ENCODE measurements at regions not wholly inside any gene's neighbourhood (a gene's known extent, or its start where the extent isn't known, plus 50 kb on each side); places are given as distances from the start of the nearest gene placed in this dataset.
"Not testable (repeated sequence)": the region's sequence is repeated elsewhere in the genome, so short reads cannot be mapped to it uniquely, and the experiment has no call there.

GRCh38 chr9:25453875-25454274, 224.4 kb downstream of the TUSC1 start:
- no peak for DNase-seq (ENCODE audit: low read depth)

DNA sequence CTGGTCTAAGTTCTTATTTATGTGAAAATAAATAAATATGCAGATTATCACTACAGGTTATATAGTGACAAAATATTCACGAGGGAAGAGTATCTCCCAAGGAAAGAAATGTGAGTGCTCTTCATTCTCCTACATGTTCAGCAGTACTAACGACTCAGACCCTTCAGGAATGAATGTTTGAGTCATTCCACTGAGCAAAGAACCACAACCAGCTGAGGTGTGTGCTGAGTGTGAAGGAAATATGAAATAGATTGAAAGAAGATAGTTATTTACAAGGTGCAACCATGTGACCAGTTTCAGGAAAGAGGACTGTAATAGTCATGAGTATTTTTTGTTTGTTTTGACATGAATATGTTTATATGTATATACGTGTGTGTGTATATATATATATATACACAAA, 228.7 kb downstream of the TUSC1 start:
- no peak for DNase-seq (ENCODE audit: low read depth)

- not testable (repeated sequence) for DNase-seq (ENCODE audit: low read depth)
Observed at GRCh38 chr9:25445721-25446120, 232.5 kb downstream of the TUSC1 start.

GRCh38 chr9:25442526-25442925, 235.7 kb downstream of the TUSC1 start:
- no peak for DNase-seq (ENCODE audit: low read depth)

- DNase-seq (ENCODE audit: low read depth), result no peak
Observed at GRCh38 chr9:25427898-25428297, 250.3 kb downstream of the TUSC1 start.

DNA sequence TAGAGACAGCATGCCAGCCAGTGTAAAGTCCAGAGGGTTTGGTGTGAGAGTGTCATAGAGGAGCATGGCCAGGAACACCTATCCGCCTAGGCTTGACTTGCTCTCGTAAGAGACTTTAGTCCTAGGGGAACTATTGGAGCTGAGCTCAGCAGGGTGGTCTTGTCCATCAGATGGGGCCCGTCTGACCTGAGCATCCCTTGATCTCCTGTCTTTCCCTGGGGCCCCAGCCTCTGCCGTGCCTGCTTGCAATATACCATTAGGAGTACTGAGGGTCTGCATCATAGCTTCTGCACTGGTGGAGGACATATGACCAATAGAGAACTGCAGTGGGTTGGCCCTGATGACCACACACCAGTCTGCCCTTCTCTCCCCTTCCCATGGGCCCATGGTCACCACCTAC, 251.0 kb downstream of the TUSC1 start:
- DNase-seq (ENCODE audit: low read depth), result no peak

DNA sequence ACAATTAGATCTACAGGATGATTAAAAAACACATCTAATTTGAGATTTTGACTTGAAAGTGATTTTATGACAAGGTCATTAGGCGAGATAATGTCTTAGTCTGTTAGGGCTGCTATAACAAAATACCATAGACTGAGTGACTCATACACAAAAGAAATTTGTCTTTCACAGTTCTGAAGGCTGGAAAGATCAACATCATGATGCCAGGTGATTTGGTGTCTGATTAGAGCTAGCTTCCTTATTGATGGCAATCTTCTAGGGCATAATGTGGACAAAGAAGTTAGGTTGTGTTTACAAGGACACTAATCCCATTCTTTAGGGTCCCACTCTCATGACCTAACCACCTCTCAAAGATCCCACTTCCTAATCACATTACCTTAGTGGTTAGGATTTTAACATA, 256.7 kb downstream of the TUSC1 start:
- DNase-seq (ENCODE audit: low read depth), result no peak

GRCh38 chr9:25418974-25419373, 259.3 kb downstream of the TUSC1 start:
- DNase-seq (ENCODE audit: low read depth), result no peak

DNA sequence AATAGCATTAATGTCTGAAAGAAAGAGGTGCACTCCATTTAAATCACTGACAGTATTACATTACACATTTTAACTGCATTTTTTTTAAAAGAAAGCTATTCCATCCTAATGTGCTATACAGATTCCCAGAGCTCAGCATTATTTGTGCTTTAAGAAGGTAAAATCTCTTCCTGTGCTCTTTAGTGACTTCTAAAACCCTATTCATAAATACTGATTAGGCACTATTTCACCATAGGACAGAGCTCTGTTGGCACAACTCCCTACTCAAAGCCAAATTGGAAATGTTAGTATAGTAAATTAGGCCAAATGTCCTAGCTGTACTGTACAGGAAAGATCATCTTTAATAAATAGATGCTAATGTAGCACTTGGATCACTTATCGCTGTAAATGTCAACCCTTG, 262.5 kb downstream of the TUSC1 start:
- DNase-seq (ENCODE audit: low read depth), result no peak

DNA sequence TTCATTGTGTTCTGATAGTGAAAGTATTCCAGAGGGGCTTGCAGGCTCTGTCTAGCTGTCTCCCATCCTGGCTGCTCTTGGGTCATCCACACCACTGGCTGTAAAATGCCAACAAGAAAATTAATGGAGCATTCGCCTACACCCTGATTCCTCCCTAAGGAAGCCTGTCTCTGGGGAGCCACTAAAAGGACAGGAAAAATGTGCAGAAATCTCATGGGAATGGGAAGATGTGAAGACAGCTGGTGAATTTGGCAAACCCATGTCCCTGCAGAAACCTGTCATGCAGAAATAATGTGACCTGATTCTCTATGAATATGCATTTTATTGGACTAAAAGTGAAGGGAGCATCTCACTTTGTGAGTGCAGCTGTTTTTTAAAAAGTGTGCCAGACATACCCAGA, 265.6 kb downstream of the TUSC1 start:
- no peak for DNase-seq (ENCODE audit: low read depth)

DNA sequence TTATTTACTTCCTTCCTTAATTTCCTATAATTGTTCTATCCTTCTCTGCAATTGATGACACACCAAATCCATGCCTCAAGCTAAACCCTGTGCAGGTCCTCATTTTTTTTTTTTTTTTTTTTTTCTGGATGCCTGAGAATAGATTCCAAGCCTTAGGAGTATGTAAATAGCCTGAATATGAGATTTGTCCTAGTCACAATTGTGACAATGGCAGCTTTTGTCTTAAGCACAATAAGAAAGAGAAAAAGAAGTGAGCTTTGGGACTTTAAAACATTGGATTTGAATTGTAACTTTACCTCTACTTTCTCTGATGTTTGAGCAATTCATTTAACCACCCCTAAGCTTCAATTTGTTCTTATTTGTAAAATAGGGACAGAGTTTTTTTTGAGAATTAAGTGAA, 280.5 kb downstream of the TUSC1 start:
- no peak for DNase-seq (ENCODE audit: low read depth)

DNA sequence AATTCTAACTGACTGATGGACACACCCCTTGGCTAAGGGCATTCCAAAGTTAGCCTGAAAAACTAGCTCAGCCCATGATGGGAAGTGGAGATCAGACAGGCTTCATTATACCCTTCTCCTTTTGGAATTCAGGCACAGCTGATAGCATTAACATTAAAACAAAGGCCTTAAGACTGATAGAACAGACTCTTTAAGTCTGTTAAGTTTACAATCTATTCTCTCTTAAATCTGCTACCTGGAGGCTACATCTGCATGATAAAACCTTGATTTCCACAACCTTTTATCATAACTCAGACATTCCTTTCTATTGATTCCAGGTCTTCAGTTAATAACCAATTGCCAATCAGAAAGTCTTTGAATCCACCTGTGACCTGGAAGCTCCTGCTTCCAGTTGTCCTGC, 281.4 kb downstream of the TUSC1 start:
- no peak for DNase-seq (ENCODE audit: low read depth)

DNA sequence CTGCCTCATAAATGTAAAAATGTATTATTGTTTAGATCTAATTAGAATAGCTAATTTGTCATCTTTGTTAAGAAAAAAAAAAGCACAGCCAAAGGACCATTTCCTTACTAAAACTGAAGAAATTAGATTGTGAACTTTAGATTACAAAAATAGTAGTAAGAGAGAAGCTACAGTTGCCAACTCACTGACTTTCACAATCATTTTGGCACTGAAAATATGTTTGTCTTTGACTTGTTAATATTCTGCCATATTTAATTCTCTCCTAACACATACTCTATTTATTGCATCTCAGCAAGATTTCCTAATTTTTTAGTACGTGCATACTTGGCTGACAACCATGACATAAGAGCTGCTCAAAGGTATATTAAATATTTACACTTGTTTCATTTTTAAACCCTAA, 297.1 kb downstream of the TUSC1 start:
- DNase-seq (ENCODE audit: low read depth), result no peak

DNA sequence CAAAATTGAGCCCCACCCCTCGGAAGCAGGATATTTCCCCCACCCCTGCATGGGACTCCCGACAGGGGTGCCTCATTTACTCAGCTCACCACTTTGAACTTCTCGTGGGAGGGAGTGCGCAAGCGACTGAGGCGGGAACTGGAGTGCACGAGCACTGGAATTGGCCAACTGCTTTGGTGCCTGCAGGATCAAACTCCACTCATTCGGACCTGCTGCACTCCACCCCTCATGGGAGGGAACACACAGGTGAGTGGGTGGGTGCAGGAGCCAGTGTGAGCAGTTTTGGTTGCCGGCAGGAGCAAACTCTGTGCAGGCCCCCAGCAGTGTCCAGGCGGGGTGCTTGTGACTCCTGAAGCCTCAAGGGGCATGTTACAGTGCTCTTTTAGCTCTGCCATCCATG, 301.2 kb downstream of the TUSC1 start:
- no peak for DNase-seq (ENCODE audit: low read depth)

- DNase-seq (ENCODE audit: low read depth), result no peak
Observed at GRCh38 chr9:25374281-25374680, 304.0 kb downstream of the TUSC1 start.

DNA sequence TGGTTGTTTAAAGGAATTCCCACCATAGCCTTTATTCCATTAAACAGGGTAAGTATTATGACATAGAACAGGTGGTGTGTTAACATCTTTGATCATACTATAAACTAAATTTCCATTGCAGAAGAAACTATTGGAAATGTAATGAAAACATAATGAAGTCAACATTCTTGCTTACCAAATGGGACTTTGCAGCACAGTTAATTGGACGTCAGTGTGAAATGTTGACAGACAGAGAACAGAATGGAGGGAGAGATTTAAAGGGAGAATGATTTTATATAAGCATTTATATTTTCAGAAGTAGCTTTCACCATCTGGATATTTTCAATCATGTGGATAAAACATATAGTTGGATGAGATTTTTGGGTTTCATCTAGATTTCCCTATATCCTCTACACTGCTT, 311.3 kb downstream of the TUSC1 start:
- no peak for DNase-seq (ENCODE audit: low read depth)

- no peak for DNase-seq (ENCODE audit: low read depth)
Observed at GRCh38 chr9:25353783-25354182, 324.5 kb downstream of the TUSC1 start.

DNA sequence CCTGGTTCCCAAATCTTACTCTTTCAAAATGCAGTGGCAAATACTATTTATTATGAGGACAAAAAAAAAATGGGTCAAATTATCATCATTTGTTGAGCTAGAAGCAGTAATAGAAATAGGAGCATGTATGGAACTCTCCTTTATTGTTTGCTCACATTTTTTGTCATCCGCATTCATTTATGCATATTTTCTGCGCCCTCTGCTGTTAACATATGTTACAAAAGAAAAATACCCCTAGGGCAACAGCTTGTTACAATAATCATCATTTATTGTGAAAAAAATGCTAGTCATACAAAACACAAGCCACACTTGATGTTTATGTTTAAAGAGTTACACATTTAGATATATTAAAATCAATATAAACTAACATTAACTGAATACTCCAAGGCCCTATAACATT, 328.2 kb downstream of the TUSC1 start:
- DNase-seq (ENCODE audit: low read depth), result no peak

DNA sequence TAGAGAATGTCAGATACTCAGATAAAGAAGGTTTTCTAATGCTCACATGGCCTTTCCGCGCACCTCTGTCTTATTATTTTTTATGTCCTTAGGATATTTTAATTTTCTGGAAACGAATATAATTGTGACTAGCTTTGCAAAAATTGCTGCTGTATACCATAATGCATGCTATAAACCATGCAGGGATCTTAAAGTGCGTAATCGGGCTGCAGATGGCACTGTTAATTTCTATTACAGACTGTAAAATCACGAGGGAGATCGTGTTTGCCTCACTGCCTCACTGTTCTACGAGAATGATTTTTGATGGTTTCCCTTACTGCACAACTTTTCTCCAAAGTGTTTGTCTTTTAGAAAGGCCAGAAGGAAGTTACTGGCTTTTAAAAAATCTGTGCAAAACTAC, 356.1 kb downstream of the TUSC1 start:
- DNase-seq (ENCODE audit: low read depth), result no peak

DNA sequence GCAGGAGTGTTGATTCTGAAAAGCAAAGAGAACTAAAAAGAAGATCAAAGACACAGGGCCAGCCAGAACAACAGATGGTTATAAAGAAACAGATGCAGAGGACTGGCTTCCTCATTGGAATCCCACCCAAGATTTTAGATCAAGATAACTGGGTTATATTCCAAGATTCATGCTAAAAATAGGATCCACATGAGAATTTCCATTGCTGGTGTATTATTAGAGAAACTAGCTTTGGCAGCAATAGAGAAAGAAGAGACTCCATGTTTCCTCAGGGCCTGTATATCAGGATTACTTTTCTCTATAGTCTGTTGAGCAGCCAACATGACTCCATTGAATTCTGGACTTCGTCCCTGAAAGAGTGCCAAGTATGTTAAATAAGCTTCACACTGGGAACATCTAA, 367.3 kb downstream of the TUSC1 start:
- DNase-seq (ENCODE audit: low read depth), result no peak

- no peak for DNase-seq (ENCODE audit: low read depth)
Observed at GRCh38 chr9:25308549-25308948, 369.7 kb downstream of the TUSC1 start.

GRCh38 chr9:25302601-25303000, 375.6 kb downstream of the TUSC1 start:
- DNase-seq (ENCODE audit: low read depth), result no peak

DNA sequence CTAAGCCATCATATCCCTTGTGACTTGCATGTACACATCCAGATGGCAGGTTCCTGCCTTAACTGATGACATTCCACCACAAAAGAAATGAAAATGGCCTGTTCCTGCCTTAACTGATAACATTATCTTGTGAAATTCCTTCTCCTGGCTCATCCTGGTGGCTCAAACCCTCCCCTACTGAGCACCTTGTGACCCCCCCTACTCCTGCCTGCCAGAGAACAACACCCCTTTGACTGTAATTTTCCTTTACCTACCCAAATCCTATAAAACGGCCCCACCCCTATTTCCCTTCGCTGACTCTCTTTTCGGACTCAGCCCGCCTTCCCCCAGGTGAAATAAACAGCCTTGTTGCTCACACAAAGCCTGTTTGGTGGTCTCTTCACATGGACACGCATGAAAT, 390.0 kb downstream of the TUSC1 start:
- not testable (repeated sequence) for DNase-seq (ENCODE audit: low read depth)

- no peak for DNase-seq (ENCODE audit: low read depth)
Observed at GRCh38 chr9:25284365-25284764, 393.9 kb downstream of the TUSC1 start.

- DNase-seq (ENCODE audit: low read depth), result no peak
Observed at GRCh38 chr9:25282946-25283345, 395.3 kb downstream of the TUSC1 start.
